ENCODE measurements at regions not wholly inside any gene's neighbourhood (a gene's known extent, or its start where the extent isn't known, plus 50 kb on each side); places are given as distances from the start of the nearest gene placed in this dataset.

GRCh38 chr5:124079062-124079461, 567.1 kb downstream of the CSNK1G3 start:
- intact Hi-C loops (cut with micrococcal nuclease; ENCODE audit: unreplicated experiment), result no loop called here
- BruUV-seq (replicated peaks), result no TSS peak
- Histone ChIP-seq H3K27me3 (replicated peaks; ENCODE audit: insufficient read depth, low read depth, low read length, poor library complexity) (peaks cover 12% of the 10 kb centered on the region), H3K4me1 (ENCODE audit: insufficient read depth, low read length, poor library complexity, severe bottlenecking) (no peaks in the 10 kb centered on the region), H3K9me3 (ENCODE audit: low read depth, low read length, poor library complexity, severe bottlenecking) (no peaks in the 10 kb centered on the region), H3K27ac (ENCODE audit: low read depth, low read length, poor library complexity, severe bottlenecking) (no peak overlapping the region), H3K4me3 (ENCODE audit: low read depth, low read length, poor library complexity, severe bottlenecking) (no peak overlapping the region), H3K36me3 (ENCODE audit: insufficient read depth, low read length, poor library complexity, severe bottlenecking) (no peaks in the 10 kb centered on the region)
- no peak for DNase-seq (ENCODE audit: low spot score)
- ChIA-PET CTCF (interaction anchor here (0.7 kb wide), 1 partner anchor 58 kb away, joined by 3 read pairs; no protein-coding TSS in a partner anchor), POLR2A (ENCODE audit: low non-redundant PET) (no interaction called here)
- TF ChIP-seq CTCF (conservative IDR thresholded peaks at IDR 0.05; ENCODE audit: low read depth, low read length), result no peak
- no peak for TF ChIP-seq EZH2 (IDR thresholded peaks at IDR 0.05; ENCODE audit: borderline replicate concordance, low read depth, low read length, poor library complexity, severe bottlenecking)

DNA sequence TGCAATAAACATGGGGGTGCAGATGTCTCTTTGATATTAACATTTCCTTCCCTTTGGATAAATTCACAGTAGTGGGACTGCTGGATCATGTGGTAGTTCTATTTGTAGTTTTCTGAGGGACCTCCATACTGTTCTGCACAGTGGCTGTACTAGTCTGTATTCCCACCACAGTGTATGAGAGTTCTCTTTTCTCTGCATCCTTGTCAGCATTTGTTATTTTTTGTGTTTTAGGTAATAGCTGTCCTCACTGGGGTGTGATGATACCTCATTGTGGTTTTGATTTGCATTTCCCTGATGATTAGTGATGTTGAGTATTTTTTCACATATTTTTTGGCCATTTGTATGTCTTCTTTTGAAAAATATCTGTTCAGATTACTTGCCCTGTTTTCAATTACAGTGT, 562.5 kb downstream of the CSNK1G3 start:
- DNase-seq (ENCODE audit: low spot score), result no peak
- CTCF ChIA-PET, result no interaction called here
- Histone ChIP-seq H3K9me3 (ENCODE audit: low read depth, low read length, poor library complexity, severe bottlenecking) (no peaks in the 10 kb centered on the region), H3K36me3 (ENCODE audit: insufficient read depth, low read length, poor library complexity, severe bottlenecking) (no peaks in the 10 kb centered on the region), H3K4me1 (ENCODE audit: insufficient read depth, low read length, poor library complexity, severe bottlenecking) (no peaks in the 10 kb centered on the region), H3K27me3 (replicated peaks; ENCODE audit: insufficient read depth, low read depth, low read length, poor library complexity) (peaks cover 12% of the 10 kb centered on the region), H3K27ac (ENCODE audit: low read depth, low read length, poor library complexity, severe bottlenecking) (no peak overlapping the region), H3K4me3 (ENCODE audit: low read depth, low read length, poor library complexity, severe bottlenecking) (no peak overlapping the region)
- POLR2A ChIA-PET (ENCODE audit: low non-redundant PET), result no interaction called here
- BruUV-seq (replicated peaks), result no TSS peak
- intact Hi-C loops (cut with micrococcal nuclease; ENCODE audit: unreplicated experiment), result no loop called here
- TF ChIP-seq CTCF (conservative IDR thresholded peaks at IDR 0.05; ENCODE audit: low read depth, low read length), result no peak
- TF ChIP-seq EZH2 (IDR thresholded peaks at IDR 0.05; ENCODE audit: borderline replicate concordance, low read depth, low read length, poor library complexity, severe bottlenecking), result no peak

- Histone ChIP-seq H3K4me1 (ENCODE audit: insufficient read depth, low read length, poor library complexity, severe bottlenecking) (no peaks in the 10 kb centered on the region), H3K4me3 (ENCODE audit: low read depth, low read length, poor library complexity, severe bottlenecking) (no peak overlapping the region), H3K27me3 (replicated peaks; ENCODE audit: insufficient read depth, low read depth, low read length, poor library complexity) (peaks cover 12% of the 10 kb centered on the region), H3K9me3 (ENCODE audit: low read depth, low read length, poor library complexity, severe bottlenecking) (no peaks in the 10 kb centered on the region), H3K36me3 (ENCODE audit: insufficient read depth, low read length, poor library complexity, severe bottlenecking) (no peaks in the 10 kb centered on the region), H3K27ac (ENCODE audit: low read depth, low read length, poor library complexity, severe bottlenecking) (no peak overlapping the region)
- DNase-seq (ENCODE audit: low spot score), result no peak
- ChIA-PET CTCF (no interaction called here), POLR2A (ENCODE audit: low non-redundant PET) (no interaction called here)
- intact Hi-C loops (cut with micrococcal nuclease; ENCODE audit: unreplicated experiment), result no loop called here
- no TSS peak for BruUV-seq (replicated peaks)
- no peak for TF ChIP-seq EZH2 (IDR thresholded peaks at IDR 0.05; ENCODE audit: borderline replicate concordance, low read depth, low read length, poor library complexity, severe bottlenecking)
- TF ChIP-seq CTCF (conservative IDR thresholded peaks at IDR 0.05; ENCODE audit: low read depth, low read length), result no peak
Observed at GRCh38 chr5:124072570-124072969, 560.6 kb downstream of the CSNK1G3 start.
